Keratinocyte (primary cell): ENCODE measurements at regions not wholly inside any gene's neighbourhood (a gene's known extent, or its start where the extent isn't known, plus 50 kb on each side); places are given as distances from the start of the nearest gene placed in this dataset.

Source experiments
- EZH2 ChIP-seq: IDR thresholded peaks from one replicate; pipeline ENCODE4 v1.6.1; 2012; ENCODE audit warnings: inconsistent platforms, mild to moderate bottlenecking, low read length, moderate library complexity
- TF ChIP-seq, protein P1 (sequence below), 3 experiments: IDR thresholded peaks in 1 of 3; conservative IDR thresholded peaks in 1 of 3; optimal IDR thresholded peaks in 1 of 3; 2 replicates in 2 of 3; 3 replicates in 1 of 3; pipeline versions ENCODE3 to v1.5.1; 2011; ENCODE audit warnings: low read length in 3 of 3, mild to moderate bottlenecking in 3 of 3, moderate library complexity in 2 of 3, control low read depth in 1 of 3, inconsistent platforms in 1 of 3; ENCODE audit not compliant: insufficient read depth in 2 of 3; ENCODE audit errors: extremely low read depth in 1 of 3

DNA sequence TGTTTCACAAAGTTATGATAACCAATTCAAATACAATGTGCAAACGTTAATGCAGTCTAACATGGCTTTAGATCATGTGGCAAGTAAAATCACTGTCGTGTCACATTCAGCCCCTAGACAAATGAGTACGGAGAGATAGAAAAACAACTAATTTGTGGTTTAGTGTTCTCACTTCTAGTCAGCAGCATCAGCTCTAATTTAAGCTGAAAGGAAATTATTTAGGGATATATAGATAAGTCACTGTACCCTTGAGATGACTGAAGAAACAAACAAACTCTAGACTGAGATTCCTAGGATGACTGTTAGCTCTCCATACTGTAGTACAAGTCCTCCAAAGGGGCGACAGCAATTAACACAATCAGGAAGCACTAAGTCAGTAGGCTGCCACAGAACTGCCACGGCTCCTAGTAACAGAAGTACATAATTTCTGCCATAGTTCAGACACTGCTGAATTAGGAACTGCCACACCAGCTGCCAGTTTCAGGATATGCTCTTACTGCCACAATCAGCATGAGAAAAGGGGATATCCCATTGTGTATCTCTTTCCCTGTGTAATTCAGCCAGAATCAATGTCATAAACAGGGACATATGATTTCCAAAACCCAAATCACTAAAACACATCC is 150.4 kb upstream of the NEGR1 start:
- TF ChIP-seq, protein P1, sequence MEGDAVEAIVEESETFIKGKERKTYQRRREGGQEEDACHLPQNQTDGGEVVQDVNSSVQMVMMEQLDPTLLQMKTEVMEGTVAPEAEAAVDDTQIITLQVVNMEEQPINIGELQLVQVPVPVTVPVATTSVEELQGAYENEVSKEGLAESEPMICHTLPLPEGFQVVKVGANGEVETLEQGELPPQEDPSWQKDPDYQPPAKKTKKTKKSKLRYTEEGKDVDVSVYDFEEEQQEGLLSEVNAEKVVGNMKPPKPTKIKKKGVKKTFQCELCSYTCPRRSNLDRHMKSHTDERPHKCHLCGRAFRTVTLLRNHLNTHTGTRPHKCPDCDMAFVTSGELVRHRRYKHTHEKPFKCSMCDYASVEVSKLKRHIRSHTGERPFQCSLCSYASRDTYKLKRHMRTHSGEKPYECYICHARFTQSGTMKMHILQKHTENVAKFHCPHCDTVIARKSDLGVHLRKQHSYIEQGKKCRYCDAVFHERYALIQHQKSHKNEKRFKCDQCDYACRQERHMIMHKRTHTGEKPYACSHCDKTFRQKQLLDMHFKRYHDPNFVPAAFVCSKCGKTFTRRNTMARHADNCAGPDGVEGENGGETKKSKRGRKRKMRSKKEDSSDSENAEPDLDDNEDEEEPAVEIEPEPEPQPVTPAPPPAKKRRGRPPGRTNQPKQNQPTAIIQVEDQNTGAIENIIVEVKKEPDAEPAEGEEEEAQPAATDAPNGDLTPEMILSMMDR (optimal IDR thresholded peaks at IDR 0.05 in 1 of 3, IDR thresholded peaks at IDR 0.05 in 1 of 3, conservative IDR thresholded peaks at IDR 0.05 in 1 of 3; ENCODE audit: extremely low read depth in 1 of 3, insufficient read depth in 2 of 3, low read length in 3 of 3): no peak
- no peak for TF ChIP-seq EZH2
